SK-N-SH (cell line): ENCODE measurements at regions not wholly inside any gene's neighbourhood (a gene's known extent, or its start where the extent isn't known, plus 50 kb on each side); places are given as distances from the start of the nearest gene placed in this dataset.

ENCODE experiments used
- FOXJ3 ChIP-seq: sonication (generic); formaldehyde crosslinking; IDR thresholded peaks from 2 replicates; pipeline ENCODE4 v1.5.1; 2020; ENCODE audit warnings: mild to moderate bottlenecking, missing genetic modification reagents
- FOXM1 ChIP-seq: IDR thresholded peaks from 2 replicates; pipeline ENCODE4 v1.4.0; 2012; ENCODE audit warnings: low read depth, mild to moderate bottlenecking

GRCh38 chr10:31678575-31679516, 249.8 kb downstream of the ARHGAP12 start:
- no peak for TF ChIP-seq FOXJ3
- TF ChIP-seq FOXM1, result no peak
